ENCODE measurements at regions not wholly inside any gene's neighbourhood (a gene's known extent, or its start where the extent isn't known, plus 50 kb on each side); places are given as distances from the start of the nearest gene placed in this dataset.

DNA sequence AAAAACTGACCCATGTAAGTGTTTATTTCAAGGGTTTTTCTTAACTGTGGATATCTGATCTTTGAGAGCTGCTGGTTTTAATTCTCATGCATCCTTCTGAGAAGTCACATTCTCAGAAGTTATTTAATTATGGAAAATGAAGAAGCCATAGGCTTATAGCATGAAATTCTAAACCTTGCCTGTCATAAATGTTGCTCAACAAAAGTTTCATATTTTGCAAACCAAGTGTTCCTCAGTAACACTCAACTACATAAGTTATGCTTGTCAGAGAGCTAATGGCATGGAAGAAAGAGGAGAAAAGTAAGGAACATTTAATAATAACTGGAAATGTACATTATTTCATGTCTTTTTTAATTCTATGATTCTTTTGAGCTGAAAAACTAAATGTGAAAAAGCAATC lies 78.6 kb upstream of the MPP7 start:
- Mint-ChIP-seq H3K4me3 (no peak overlapping the region), H3K36me3 (ENCODE audit: low read depth) (no peaks in the 10 kb centered on the region), H3K4me1 (no peaks in the 10 kb centered on the region), H3K27ac (no peak overlapping the region), H3K9me3 (no peaks in the 10 kb centered on the region), H3K27me3 (ENCODE audit: insufficient read depth, low read depth, poor library complexity) (no peaks in the 10 kb centered on the region)
- Histone ChIP-seq H3K9me2 (ENCODE audit: insufficient read depth) (0 out of 2 replicates have a peak, but pooled peaks cover 3% of the 10 kb centered on the region), H3K27ac (ENCODE audit: low read depth) (no peak overlapping the region), H3K4me1 (ENCODE audit: insufficient read depth) (no peaks in the 10 kb centered on the region), H3K4me2 (no peak overlapping the region), H3K79me2 (replicated peaks; ENCODE audit: insufficient read depth) (no peaks in the 10 kb centered on the region), H3F3A (replicated peaks; ENCODE audit: low read depth) (no peaks in the 10 kb centered on the region), H3K4me3 (no peak overlapping the region), H3K27me3 (ENCODE audit: insufficient read depth) (no peaks in the 10 kb centered on the region), H4K20me1 (replicated peaks; ENCODE audit: insufficient read depth) (no peaks in the 10 kb centered on the region), H3K36me3 (ENCODE audit: insufficient read depth) (no peaks in the 10 kb centered on the region), H2AFZ (no peak overlapping the region)
- DNase-seq (ENCODE audit: low spot score) (no peak), ATAC-seq (no peak)
- TF ChIP-seq EZH2phosphoT487 (IDR thresholded peaks at IDR 0.05; ENCODE audit: unreplicated experiment): no peak
- TF ChIP-seq STAT1 (IDR thresholded peaks at IDR 0.05; ENCODE audit: unreplicated experiment): no peak
- TF ChIP-seq JUNB (IDR thresholded peaks at IDR 0.05; ENCODE audit: unreplicated experiment): no peak
- TF ChIP-seq, protein P1, sequence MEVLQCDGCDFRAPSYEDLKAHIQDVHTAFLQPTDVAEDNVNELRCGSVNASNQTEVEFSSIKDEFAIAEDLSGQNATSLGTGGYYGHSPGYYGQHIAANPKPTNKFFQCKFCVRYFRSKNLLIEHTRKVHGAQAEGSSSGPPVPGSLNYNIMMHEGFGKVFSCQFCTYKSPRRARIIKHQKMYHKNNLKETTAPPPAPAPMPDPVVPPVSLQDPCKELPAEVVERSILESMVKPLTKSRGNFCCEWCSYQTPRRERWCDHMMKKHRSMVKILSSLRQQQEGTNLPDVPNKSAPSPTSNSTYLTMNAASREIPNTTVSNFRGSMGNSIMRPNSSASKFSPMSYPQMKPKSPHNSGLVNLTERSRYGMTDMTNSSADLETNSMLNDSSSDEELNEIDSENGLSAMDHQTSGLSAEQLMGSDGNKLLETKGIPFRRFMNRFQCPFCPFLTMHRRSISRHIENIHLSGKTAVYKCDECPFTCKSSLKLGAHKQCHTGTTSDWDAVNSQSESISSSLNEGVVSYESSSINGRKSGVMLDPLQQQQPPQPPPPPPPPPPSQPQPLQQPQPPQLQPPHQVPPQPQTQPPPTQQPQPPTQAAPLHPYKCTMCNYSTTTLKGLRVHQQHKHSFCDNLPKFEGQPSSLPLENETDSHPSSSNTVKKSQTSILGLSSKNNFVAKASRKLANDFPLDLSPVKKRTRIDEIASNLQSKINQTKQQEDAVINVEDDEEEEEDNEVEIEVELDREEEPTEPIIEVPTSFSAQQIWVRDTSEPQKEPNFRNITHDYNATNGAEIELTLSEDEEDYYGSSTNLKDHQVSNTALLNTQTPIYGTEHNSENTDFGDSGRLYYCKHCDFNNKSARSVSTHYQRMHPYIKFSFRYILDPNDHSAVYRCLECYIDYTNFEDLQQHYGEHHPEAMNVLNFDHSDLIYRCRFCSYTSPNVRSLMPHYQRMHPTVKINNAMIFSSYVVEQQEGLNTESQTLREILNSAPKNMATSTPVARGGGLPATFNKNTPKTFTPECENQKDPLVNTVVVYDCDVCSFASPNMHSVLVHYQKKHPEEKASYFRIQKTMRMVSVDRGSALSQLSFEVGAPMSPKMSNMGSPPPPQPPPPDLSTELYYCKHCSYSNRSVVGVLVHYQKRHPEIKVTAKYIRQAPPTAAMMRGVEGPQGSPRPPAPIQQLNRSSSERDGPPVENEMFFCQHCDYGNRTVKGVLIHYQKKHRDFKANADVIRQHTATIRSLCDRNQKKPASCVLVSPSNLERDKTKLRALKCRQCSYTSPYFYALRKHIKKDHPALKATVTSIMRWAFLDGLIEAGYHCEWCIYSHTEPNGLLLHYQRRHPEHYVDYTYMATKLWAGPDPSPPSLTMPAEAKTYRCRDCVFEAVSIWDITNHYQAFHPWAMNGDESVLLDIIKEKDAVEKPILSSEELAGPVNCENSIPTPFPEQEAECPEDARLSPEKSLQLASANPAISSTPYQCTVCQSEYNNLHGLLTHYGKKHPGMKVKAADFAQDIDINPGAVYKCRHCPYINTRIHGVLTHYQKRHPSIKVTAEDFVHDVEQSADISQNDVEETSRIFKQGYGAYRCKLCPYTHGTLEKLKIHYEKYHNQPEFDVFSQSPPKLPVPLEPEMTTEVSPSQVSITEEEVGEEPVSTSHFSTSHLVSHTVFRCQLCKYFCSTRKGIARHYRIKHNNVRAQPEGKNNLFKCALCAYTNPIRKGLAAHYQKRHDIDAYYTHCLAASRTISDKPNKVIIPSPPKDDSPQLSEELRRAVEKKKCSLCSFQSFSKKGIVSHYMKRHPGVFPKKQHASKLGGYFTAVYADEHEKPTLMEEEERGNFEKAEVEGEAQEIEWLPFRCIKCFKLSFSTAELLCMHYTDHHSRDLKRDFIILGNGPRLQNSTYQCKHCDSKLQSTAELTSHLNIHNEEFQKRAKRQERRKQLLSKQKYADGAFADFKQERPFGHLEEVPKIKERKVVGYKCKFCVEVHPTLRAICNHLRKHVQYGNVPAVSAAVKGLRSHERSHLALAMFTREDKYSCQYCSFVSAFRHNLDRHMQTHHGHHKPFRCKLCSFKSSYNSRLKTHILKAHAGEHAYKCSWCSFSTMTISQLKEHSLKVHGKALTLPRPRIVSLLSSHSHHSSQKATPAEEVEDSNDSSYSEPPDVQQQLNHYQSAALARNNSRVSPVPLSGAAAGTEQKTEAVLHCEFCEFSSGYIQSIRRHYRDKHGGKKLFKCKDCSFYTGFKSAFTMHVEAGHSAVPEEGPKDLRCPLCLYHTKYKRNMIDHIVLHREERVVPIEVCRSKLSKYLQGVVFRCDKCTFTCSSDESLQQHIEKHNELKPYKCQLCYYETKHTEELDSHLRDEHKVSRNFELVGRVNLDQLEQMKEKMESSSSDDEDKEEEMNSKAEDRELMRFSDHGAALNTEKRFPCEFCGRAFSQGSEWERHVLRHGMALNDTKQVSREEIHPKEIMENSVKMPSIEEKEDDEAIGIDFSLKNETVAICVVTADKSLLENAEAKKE (CRISPR knock-in tag; IDR thresholded peaks at IDR 0.05): no peak
- TF ChIP-seq ZNF331 (CRISPR knock-in tag; IDR thresholded peaks at IDR 0.05; ENCODE audit: low read depth): no peak
- TF ChIP-seq, protein P2, sequence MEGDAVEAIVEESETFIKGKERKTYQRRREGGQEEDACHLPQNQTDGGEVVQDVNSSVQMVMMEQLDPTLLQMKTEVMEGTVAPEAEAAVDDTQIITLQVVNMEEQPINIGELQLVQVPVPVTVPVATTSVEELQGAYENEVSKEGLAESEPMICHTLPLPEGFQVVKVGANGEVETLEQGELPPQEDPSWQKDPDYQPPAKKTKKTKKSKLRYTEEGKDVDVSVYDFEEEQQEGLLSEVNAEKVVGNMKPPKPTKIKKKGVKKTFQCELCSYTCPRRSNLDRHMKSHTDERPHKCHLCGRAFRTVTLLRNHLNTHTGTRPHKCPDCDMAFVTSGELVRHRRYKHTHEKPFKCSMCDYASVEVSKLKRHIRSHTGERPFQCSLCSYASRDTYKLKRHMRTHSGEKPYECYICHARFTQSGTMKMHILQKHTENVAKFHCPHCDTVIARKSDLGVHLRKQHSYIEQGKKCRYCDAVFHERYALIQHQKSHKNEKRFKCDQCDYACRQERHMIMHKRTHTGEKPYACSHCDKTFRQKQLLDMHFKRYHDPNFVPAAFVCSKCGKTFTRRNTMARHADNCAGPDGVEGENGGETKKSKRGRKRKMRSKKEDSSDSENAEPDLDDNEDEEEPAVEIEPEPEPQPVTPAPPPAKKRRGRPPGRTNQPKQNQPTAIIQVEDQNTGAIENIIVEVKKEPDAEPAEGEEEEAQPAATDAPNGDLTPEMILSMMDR (conservative IDR thresholded peaks at IDR 0.05; ENCODE audit: low read depth in 2 of 2): no peak
